ENCODE measurements at regions not wholly inside any gene's neighbourhood (a gene's known extent, or its start where the extent isn't known, plus 50 kb on each side); places are given as distances from the start of the nearest gene placed in this dataset.

DNA sequence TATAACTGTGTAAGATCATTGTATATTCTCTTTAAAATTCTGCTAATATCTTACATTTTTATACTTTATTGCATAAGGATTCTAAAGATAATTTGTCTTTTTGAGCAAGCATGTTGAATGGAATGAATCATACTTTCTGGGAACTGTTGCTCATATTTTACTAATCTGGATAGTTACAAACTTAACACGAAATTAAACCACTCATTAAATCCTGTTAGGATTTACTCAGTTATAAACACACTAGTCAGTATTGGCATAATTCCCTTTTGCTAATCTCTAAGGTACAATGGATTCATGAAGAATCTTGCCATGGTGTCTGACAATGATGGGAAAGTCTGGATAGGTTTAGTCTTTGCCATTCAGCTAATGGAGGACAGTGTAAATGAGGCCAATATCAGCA, 338.1 kb upstream of the SMC2 start:
- no peak overlapping the region for H3K4me3 ChIP-seq (ENCODE audit: low read depth, low read length)
- DNase-seq (ENCODE audit: low read depth) = no peak
- TF ChIP-seq, protein P1, sequence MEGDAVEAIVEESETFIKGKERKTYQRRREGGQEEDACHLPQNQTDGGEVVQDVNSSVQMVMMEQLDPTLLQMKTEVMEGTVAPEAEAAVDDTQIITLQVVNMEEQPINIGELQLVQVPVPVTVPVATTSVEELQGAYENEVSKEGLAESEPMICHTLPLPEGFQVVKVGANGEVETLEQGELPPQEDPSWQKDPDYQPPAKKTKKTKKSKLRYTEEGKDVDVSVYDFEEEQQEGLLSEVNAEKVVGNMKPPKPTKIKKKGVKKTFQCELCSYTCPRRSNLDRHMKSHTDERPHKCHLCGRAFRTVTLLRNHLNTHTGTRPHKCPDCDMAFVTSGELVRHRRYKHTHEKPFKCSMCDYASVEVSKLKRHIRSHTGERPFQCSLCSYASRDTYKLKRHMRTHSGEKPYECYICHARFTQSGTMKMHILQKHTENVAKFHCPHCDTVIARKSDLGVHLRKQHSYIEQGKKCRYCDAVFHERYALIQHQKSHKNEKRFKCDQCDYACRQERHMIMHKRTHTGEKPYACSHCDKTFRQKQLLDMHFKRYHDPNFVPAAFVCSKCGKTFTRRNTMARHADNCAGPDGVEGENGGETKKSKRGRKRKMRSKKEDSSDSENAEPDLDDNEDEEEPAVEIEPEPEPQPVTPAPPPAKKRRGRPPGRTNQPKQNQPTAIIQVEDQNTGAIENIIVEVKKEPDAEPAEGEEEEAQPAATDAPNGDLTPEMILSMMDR (conservative IDR thresholded peaks at IDR 0.05; ENCODE audit: low read depth, low read length) = no peak

DNA sequence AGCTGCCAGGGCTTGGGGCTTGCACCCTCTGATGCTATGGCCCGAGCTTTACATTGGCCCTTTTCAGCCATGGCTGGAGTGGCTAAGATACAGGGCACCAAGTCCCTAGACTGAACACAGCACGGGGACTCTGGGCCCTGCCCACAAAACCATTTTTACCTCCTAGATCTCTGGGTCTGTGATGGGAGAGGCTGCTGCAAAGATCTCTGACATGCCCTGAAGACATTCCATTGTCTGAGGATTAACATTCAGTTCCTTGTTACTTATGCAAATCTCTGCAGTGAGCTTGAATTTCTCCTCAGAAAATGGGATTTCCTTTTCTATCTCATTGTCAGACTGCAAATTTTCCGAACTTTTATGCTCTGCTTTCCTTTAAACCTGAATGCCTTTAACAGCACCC, 337.0 kb upstream of the SMC2 start:
- no peak for DNase-seq (ENCODE audit: low read depth)
- TF ChIP-seq, protein P1 (conservative IDR thresholded peaks at IDR 0.05; ENCODE audit: low read depth, low read length) = no peak
- H3K4me3 ChIP-seq (ENCODE audit: low read depth, low read length) = no peak overlapping the region

DNA sequence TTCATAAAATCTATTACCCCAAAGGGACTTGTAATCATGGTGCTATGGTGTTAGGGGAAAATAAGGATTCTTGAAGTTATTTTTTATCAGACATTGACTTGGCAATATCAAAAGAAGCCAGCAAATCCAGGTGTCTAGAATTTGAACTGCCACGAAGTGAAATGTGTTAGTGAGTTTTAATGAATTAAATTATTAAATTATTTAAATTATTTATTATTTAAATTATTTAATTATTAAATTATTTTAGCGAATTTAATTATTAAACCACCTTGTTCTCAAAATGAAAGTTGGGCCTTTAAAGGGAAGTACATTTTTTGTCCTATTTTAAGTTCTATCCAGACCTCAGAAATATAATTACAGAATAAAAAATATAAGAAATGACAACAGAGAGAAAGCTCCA, 332.6 kb upstream of the SMC2 start:
- no peak for DNase-seq (ENCODE audit: low read depth)
- TF ChIP-seq, protein P1 (conservative IDR thresholded peaks at IDR 0.05; ENCODE audit: low read depth, low read length) = no peak

DNA sequence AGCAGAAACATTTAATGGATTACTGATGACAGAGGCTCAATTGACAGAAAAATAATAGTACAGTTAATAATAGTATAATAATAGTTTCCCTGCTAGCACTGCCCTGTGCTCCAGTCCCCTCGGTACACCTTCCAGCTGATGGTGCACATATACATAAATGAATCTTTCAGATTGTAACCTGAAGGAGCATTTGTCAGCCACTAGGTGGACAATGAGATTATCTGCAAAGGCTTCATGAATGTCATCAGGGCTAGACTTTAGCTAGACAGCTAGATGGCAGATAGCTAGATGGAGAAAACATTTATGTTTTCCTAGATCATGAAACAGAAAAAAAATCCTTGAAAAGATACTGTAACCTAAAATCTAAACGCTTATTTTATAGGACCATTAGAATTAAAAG, 304.4 kb upstream of the SMC2 start:
- no peak for DNase-seq (ENCODE audit: low read depth)
- TF ChIP-seq, protein P1 (conservative IDR thresholded peaks at IDR 0.05; ENCODE audit: low read depth, low read length) = peak; percentile 76
- H3K4me3 ChIP-seq (ENCODE audit: low read depth, low read length) = no peak overlapping the region

More for the DNA sequence above, 332.6 kb upstream of the SMC2 start:
- H3K4me3 ChIP-seq (ENCODE audit: low read depth, low read length) = no peak overlapping the region

DNA sequence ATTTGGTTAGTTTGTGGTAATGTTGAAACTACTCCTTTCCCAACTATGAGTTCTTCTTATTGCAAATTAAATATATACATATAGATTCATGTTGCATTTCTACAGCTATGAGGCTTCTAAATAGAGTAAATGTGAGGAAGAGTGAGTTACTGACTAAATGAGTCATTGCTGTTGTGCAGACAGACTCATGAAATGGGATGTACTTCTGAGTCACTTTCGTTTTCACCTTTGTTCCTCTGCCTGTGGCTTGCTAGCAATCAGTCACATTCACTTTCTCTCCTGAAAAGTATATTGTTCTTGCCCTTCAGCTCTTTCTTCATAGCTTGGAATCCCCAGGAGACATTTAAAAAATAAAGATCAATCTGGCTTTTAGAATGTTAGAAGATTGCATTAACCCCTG, 295.5 kb upstream of the SMC2 start:
- peak; percentile 63 for DNase-seq (ENCODE audit: low read depth)
- no peak overlapping the region for H3K4me3 ChIP-seq (ENCODE audit: low read depth, low read length)
- TF ChIP-seq, protein P1 (conservative IDR thresholded peaks at IDR 0.05; ENCODE audit: low read depth, low read length) = no peak

DNA sequence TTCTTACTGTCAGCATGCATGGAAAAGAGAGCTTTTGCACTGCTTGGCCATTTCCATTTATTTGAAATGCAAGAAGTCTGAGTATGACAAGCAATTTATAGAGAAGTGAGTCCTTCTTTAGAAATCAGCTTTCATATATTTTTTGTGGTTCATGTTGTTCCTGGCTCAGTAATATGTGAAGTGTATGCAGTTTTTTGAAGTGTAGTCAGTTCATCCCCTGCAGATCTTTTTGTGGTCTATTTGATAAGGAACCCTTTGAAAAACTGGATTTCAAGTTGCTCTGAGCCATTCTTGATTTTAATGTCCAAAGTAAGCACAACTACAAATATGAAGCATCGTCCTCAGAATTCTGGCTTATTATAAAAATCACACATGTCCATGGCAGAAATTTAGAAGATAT, 294.1 kb upstream of the SMC2 start:
- no peak for DNase-seq (ENCODE audit: low read depth)
- TF ChIP-seq, protein P1 (conservative IDR thresholded peaks at IDR 0.05; ENCODE audit: low read depth, low read length) = no peak
- no peak overlapping the region for H3K4me3 ChIP-seq (ENCODE audit: low read depth, low read length)

DNA sequence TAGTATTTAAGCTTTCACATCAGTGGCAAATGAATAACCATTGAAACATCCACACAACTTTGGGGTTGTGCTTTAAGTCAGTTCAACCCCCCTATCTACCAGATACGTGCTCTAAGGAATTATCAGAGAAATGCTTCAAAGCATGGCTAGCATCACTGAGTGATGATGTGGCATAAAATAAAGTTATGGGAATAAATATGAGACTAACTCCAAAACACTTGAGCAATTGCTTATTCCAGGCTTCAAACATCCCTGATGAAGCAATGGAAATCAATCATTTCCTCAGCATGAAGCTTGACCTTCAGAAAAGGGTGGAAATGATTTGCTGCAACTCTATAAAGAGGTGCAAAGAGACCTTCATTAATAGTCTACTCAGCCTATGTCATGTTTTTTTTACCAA, 292.0 kb upstream of the SMC2 start:
- TF ChIP-seq, protein P1 (conservative IDR thresholded peaks at IDR 0.05; ENCODE audit: low read depth, low read length) = no peak
- no peak overlapping the region for H3K4me3 ChIP-seq (ENCODE audit: low read depth, low read length)
- no peak for DNase-seq (ENCODE audit: low read depth)
